GM12878 (cell line): ENCODE measurements at regions not wholly inside any gene's neighbourhood (a gene's known extent, or its start where the extent isn't known, plus 50 kb on each side); places are given as distances from the start of the nearest gene placed in this dataset.

Experiments
- ATAC-seq: fragments of 200-7000 bp; cut with Tn5 transposase; 3 replicates; pipeline ENCODE4 v1.9.1; 2020; ENCODE audit warnings: mild to moderate bottlenecking, moderate library complexity
- BruUV-seq: library from RNA; stranded (reverse); fragments of 400-500 nt; replicated peaks from 2 replicates; lab custom pipeline; 2021; lab: Mats Ljungman, UMichigan
- CTCF ChIA-PET: fragments of 300-600 bp; sonication (Branson Sonifier 250); formaldehyde crosslinking; extraction: SDS; loops from one replicate; lab custom pipeline; 2021; ENCODE audit warnings: inconsistent platforms; lab: Yijun Ruan, JAX
- POLR2A ChIA-PET: fragments of 350-600 bp; formaldehyde crosslinking; extraction: SDS; loops from one replicate; lab custom pipeline; 2021; ENCODE audit warnings: inconsistent platforms; lab: Charles Lee
- RAD21 ChIA-PET: fragments of 300-600 bp; sonication (Branson Sonifier 250); formaldehyde crosslinking; loops from one replicate; lab custom pipeline; 2023; ENCODE audit warnings: antibody characterized with exemption; ENCODE audit not compliant: unreplicated experiment; lab: Charles Lee
- SMC1A ChIA-PET: fragments of 300-600 bp; sonication (Branson Sonifier 250); formaldehyde crosslinking; loops from one replicate; lab custom pipeline; 2023; ENCODE audit not compliant: unreplicated experiment, uncharacterized antibody; lab: Charles Lee
- DNase-seq: peaks from one replicate; pipeline ENCODE4 v3.0.0-alpha.2; 2011; ENCODE audit warnings: low read depth, low spot score
- FAIRE-seq: peaks from 3 replicates; lab custom pipeline; 2011; peaks lifted over from hg19 to GRCh38; lab: Jason Lieb, UNC
- H2AFZ ChIP-seq: 2 replicates; pipeline ENCODE4 v1.6.0; 2011; ENCODE audit warnings: low read depth, low read length, control low read depth; ENCODE audit not compliant: control insufficient read depth
- H3K27ac ChIP-seq: 2 replicates; pipeline ENCODE4 v1.5.1; 2011; ENCODE audit warnings: control low read depth; ENCODE audit not compliant: control insufficient read depth, insufficient read depth
- H3K27me3 ChIP-seq, 2 experiments: replicated peaks in 1 of 2; 2 replicates each; pipeline versions ENCODE4 v1.6.0 to v1.6.1; 2011; ENCODE audit warnings: low read length in 1 of 2; ENCODE audit not compliant: control insufficient read depth in 2 of 2, insufficient read depth in 2 of 2
- H3K36me3 ChIP-seq, 2 experiments: 2 replicates each; pipeline ENCODE4 v1.5.1; 2011; ENCODE audit warnings: low read length in 1 of 2; ENCODE audit not compliant: control insufficient read depth in 2 of 2, insufficient read depth in 2 of 2
- H3K4me1 ChIP-seq: 2 replicates; pipeline ENCODE4 v1.6.1; 2011; ENCODE audit warnings: mild to moderate bottlenecking, low read length, moderate library complexity, mixed read lengths; ENCODE audit not compliant: control insufficient read depth, insufficient read depth
- H3K4me2 ChIP-seq: 2 replicates; pipeline ENCODE4 v1.6.0; 2011; ENCODE audit warnings: control low read depth; ENCODE audit not compliant: control insufficient read depth, insufficient read depth
- H3K4me3 ChIP-seq: fragments of 200-600 bp; sonication (generic); 2 replicates; pipeline ENCODE4 v1.5.1; 2016
- H3K79me2 ChIP-seq: 2 replicates; pipeline ENCODE4 v1.6.0; 2011; ENCODE audit warnings: low read length; ENCODE audit not compliant: control insufficient read depth, insufficient read depth
- H3K9ac ChIP-seq: 2 replicates; pipeline ENCODE4 v1.8.0; 2011; ENCODE audit warnings: low read length, control low read depth, mixed read lengths; ENCODE audit not compliant: control insufficient read depth, insufficient read depth
- H3K9me3 ChIP-seq: replicated peaks from 3 replicates; pipeline ENCODE4 v1.5.1; 2011; ENCODE audit warnings: mild to moderate bottlenecking, low read length; ENCODE audit not compliant: control insufficient read depth, insufficient read depth
- H4K20me1 ChIP-seq: 2 replicates; pipeline ENCODE4 v1.6.0; 2011; ENCODE audit not compliant: control insufficient read depth, insufficient read depth
- ASH2L ChIP-seq: fragments of 300-600, 200-600 bp; sonication (generic); IDR thresholded peaks from 2 replicates; pipeline ENCODE4 v1.6.1; 2017; ENCODE audit warnings: low read depth, mild to moderate bottlenecking, borderline replicate concordance
- ATF3 ChIP-seq: IDR thresholded peaks from 2 replicates; pipeline ENCODE4 v1.6.1; 2011; ENCODE audit warnings: low read depth, mild to moderate bottlenecking, low read length, moderate library complexity, borderline replicate concordance; ENCODE audit errors: extremely low read depth
- FOS ChIP-seq: IDR thresholded peaks from 3 replicates; pipeline ENCODE4 v1.6.1; 2011; ENCODE audit warnings: borderline replicate concordance; ENCODE audit not compliant: insufficient read length; ENCODE audit errors: extremely low read depth
- FOXK2 ChIP-seq: fragments of 450-650 bp; IDR thresholded peaks from 2 replicates; pipeline ENCODE4 v1.6.1; 2017; ENCODE audit warnings: mild to moderate bottlenecking, moderate library complexity
- HDAC6 ChIP-seq: fragments of 200-600 bp; sonication (generic); IDR thresholded peaks from one replicate; pipeline ENCODE4 v1.8.0; 2017; ENCODE audit warnings: antibody characterized with exemption; ENCODE audit not compliant: unreplicated experiment
- JUND ChIP-seq: IDR thresholded peaks from 2 replicates; pipeline ENCODE4 v1.6.1; 2012; ENCODE audit warnings: low read depth, mild to moderate bottlenecking, low read length, improper control_type of control experiment, moderate library complexity
- NRF1 ChIP-seq: conservative IDR thresholded peaks from 2 replicates; pipeline ENCODE4 v1.6.1; 2011; ENCODE audit warnings: mild to moderate bottlenecking, low read depth, low read length, improper control_type of control experiment
- PBX3 ChIP-seq: IDR thresholded peaks from 2 replicates; pipeline ENCODE4 v1.6.1; 2011; ENCODE audit warnings: mild to moderate bottlenecking, low read depth, low read length, moderate library complexity; ENCODE audit not compliant: insufficient replicate concordance
- SIX5 ChIP-seq: IDR thresholded peaks from 2 replicates; pipeline ENCODE4 v1.6.1; 2011; ENCODE audit warnings: mild to moderate bottlenecking, low read depth, low read length, moderate library complexity; ENCODE audit not compliant: severe bottlenecking
- SP1 ChIP-seq: IDR thresholded peaks from one replicate; pipeline ENCODE4 v1.6.1; 2011; ENCODE audit warnings: low read depth, low read length
- WGBS: methylation state at CpG from one replicate; pipeline ENCODE4 v1.1.6; 2016; ENCODE audit warnings: low lambda C conversion rate; ENCODE audit not compliant: insufficient replicate concordance, insufficient coverage; ENCODE audit errors: missing lambda C conversion rate; 5-methylcytosine and 5-hydroxymethylcytosine counted together
- in situ Hi-C: fragments of 300-500 bp; cut with MboI; formaldehyde crosslinking; loops from 9 replicates; pipeline ENCODE4 v1.14.3; 2018; ENCODE audit warnings: mixed read lengths
- intact Hi-C: fragments of 100-400 bp; cut with micrococcal nuclease; formaldehyde crosslinking; loops from one replicate; pipeline ENCODE4 v1.14.2; 2022; ENCODE audit not compliant: unreplicated experiment
- TF ChIP-seq, protein P1 (sequence below): fragments of 450-650 bp; IDR thresholded peaks from 2 replicates; pipeline ENCODE4 v1.6.1; 2018; ENCODE audit warnings: mild to moderate bottlenecking, low read depth, moderate library complexity; ENCODE audit not compliant: partially characterized antibody

- Histone ChIP-seq H3K9ac (no peak overlapping the region), H3K9me3 (no peaks in the 10 kb centered on the region; the same call in 2 of the 3 replicates), H3K4me1 (no peaks in the 10 kb centered on the region), H3K27me3 (no peaks in the 10 kb centered on the region), H4K20me1 (no peaks in the 10 kb centered on the region), H2AFZ (no peak overlapping the region), H3K79me2 (no peaks in the 10 kb centered on the region), H3K36me3 (no peaks in the 10 kb centered on the region), H3K27ac (no peak overlapping the region), H3K4me3 (no peak overlapping the region), H3K4me2 (no peak overlapping the region)
- TF ChIP-seq, protein P1, sequence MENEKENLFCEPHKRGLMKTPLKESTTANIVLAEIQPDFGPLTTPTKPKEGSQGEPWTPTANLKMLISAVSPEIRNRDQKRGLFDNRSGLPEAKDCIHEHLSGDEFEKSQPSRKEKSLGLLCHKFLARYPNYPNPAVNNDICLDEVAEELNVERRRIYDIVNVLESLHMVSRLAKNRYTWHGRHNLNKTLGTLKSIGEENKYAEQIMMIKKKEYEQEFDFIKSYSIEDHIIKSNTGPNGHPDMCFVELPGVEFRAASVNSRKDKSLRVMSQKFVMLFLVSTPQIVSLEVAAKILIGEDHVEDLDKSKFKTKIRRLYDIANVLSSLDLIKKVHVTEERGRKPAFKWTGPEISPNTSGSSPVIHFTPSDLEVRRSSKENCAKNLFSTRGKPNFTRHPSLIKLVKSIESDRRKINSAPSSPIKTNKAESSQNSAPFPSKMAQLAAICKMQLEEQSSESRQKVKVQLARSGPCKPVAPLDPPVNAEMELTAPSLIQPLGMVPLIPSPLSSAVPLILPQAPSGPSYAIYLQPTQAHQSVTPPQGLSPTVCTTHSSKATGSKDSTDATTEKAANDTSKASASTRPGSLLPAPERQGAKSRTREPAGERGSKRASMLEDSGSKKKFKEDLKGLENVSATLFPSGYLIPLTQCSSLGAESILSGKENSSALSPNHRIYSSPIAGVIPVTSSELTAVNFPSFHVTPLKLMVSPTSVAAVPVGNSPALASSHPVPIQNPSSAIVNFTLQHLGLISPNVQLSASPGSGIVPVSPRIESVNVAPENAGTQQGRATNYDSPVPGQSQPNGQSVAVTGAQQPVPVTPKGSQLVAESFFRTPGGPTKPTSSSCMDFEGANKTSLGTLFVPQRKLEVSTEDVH, result no peak
- TF ChIP-seq SP1 (no peak), ASH2L (no peak), ATF3 (no peak), NRF1 (no peak), PBX3 (no peak), HDAC6 (no peak), JUND (no peak), FOS (no peak), FOXK2 (no peak), SIX5 (no peak)
- ChIA-PET POLR2A (no interaction called here), SMC1A (interaction anchor here (0.9 to 1.4 kb wide), 8 partner anchors 8 to 186 kb away, joined by 3 to 5 read pairs (median 3); no protein-coding TSS in a partner anchor), RAD21 (interaction anchor here (0.6 to 1.6 kb wide), 2 partner anchors 11 to 64 kb away, joined by 3 to 5 read pairs; no protein-coding TSS in a partner anchor), CTCF (interaction anchor here (0.6 to 2.3 kb wide), 7 partner anchors 9 to 251 kb away, joined by 3 to 6 read pairs (median 3); no protein-coding TSS in a partner anchor)
- WGBS, result 20% methylated on average over 4 of the region's 4 CpGs
- DNase-seq, result no peak
- FAIRE-seq, result no peak
- BruUV-seq, result no TSS peak
- ATAC-seq, result no peak
- in situ Hi-C loops (no loop called here), intact Hi-C loops (no loop called here)
Measured at GRCh38 chr6:20279051-20279450, 66.8 kb upstream of the MBOAT1 start.
